HepG2 (cell line): ENCODE measurements at regions not wholly inside any gene's neighbourhood (a gene's known extent, or its start where the extent isn't known, plus 50 kb on each side); places are given as distances from the start of the nearest gene placed in this dataset.

Experiments
- ASH2L ChIP-seq: fragments of 300-600, 200-600 bp; sonication (generic); IDR thresholded peaks from 2 replicates; pipeline ENCODE4 v1.7.0; 2017; ENCODE audit warnings: low read depth, mild to moderate bottlenecking, moderate library complexity, mixed read lengths, low read length; ENCODE audit not compliant: insufficient read length
- ATF4 ChIP-seq, 2 experiments: fragments of 450-650 bp in 1 of 2; sonication (generic) in 1 of 2; formaldehyde crosslinking; IDR thresholded peaks; 2 replicates each; pipeline versions ENCODE4 v1.5.0 to v1.8.0; 2020 to 2022; ENCODE audit warnings: mild to moderate bottlenecking in 1 of 2, missing genetic modification reagents in 1 of 2
- ATF5 ChIP-seq: sonication (generic); formaldehyde crosslinking; IDR thresholded peaks from 2 replicates; pipeline ENCODE4 v1.4.0; 2020; ENCODE audit warnings: mild to moderate bottlenecking, low read depth, missing genetic modification reagents
- E2F1 ChIP-seq: sonication (generic); formaldehyde crosslinking; IDR thresholded peaks from 2 replicates; pipeline ENCODE4 v1.5.0; 2020; ENCODE audit warnings: missing genetic modification reagents
- EHMT2 ChIP-seq: fragments of 200-600 bp; sonication (generic); IDR thresholded peaks from 2 replicates; pipeline ENCODE4 v1.7.0; 2017; ENCODE audit warnings: antibody characterized with exemption, low read depth, low read length, borderline replicate concordance
- HOXA3 ChIP-seq: sonication (generic); formaldehyde crosslinking; IDR thresholded peaks from 2 replicates; pipeline ENCODE4 v1.5.0; 2020; ENCODE audit warnings: missing genetic modification reagents
- KLF9 ChIP-seq: IDR thresholded peaks from 2 replicates; pipeline ENCODE4 v1.6.1; 2016; ENCODE audit warnings: low read depth
- NCOA5 ChIP-seq: sonication (generic); formaldehyde crosslinking; IDR thresholded peaks from 2 replicates; pipeline ENCODE4 v1.4.0; 2020; ENCODE audit warnings: missing genetic modification reagents
- PRPF4 ChIP-seq: fragments of 200-400 bp; formaldehyde crosslinking; IDR thresholded peaks from 2 replicates; pipeline ENCODE4 v1.6.1; 2016; ENCODE audit warnings: low read length, low read depth; ENCODE audit not compliant: poor library complexity, severe bottlenecking
- SETDB1 ChIP-seq: sonication (generic); formaldehyde crosslinking; IDR thresholded peaks from 2 replicates; pipeline ENCODE4 v1.5.1; 2020; ENCODE audit warnings: missing genetic modification reagents, mild to moderate bottlenecking, borderline replicate concordance
- TOPORS ChIP-seq: sonication (generic); formaldehyde crosslinking; IDR thresholded peaks from 2 replicates; pipeline ENCODE4 v1.8.0; 2023; ENCODE audit warnings: mild to moderate bottlenecking, missing genetic modification reagents
- ZFAT ChIP-seq: sonication (generic); formaldehyde crosslinking; conservative IDR thresholded peaks from 2 replicates; pipeline ENCODE4 v1.8.1; 2023; ENCODE audit warnings: missing genetic modification reagents, inconsistent platforms
- ZMYM4 ChIP-seq: sonication (generic); formaldehyde crosslinking; IDR thresholded peaks from 2 replicates; pipeline ENCODE4 v1.8.1; 2023; ENCODE audit warnings: mild to moderate bottlenecking, missing genetic modification reagents
- ZNF18 ChIP-seq: sonication (generic); formaldehyde crosslinking; IDR thresholded peaks from 2 replicates; pipeline ENCODE4 v1.8.0; 2022; ENCODE audit warnings: mild to moderate bottlenecking, missing genetic modification reagents; ENCODE audit not compliant: insufficient replicate concordance
- ZNF207 ChIP-seq: fragments of 450-650 bp; IDR thresholded peaks from 2 replicates; pipeline ENCODE4 v1.6.1; 2016; ENCODE audit warnings: antibody characterized with exemption, borderline replicate concordance
- TF ChIP-seq, protein P1 (sequence below): sonication (generic); formaldehyde crosslinking; IDR thresholded peaks from 2 replicates; pipeline ENCODE4 v1.5.1; 2020; ENCODE audit warnings: mild to moderate bottlenecking, missing genetic modification reagents, moderate library complexity
- TF ChIP-seq, protein P2 (sequence below): sonication (generic); formaldehyde crosslinking; IDR thresholded peaks from 2 replicates; pipeline ENCODE4 v1.4.0; 2020; ENCODE audit warnings: missing genetic modification reagents, mild to moderate bottlenecking, borderline replicate concordance

DNA sequence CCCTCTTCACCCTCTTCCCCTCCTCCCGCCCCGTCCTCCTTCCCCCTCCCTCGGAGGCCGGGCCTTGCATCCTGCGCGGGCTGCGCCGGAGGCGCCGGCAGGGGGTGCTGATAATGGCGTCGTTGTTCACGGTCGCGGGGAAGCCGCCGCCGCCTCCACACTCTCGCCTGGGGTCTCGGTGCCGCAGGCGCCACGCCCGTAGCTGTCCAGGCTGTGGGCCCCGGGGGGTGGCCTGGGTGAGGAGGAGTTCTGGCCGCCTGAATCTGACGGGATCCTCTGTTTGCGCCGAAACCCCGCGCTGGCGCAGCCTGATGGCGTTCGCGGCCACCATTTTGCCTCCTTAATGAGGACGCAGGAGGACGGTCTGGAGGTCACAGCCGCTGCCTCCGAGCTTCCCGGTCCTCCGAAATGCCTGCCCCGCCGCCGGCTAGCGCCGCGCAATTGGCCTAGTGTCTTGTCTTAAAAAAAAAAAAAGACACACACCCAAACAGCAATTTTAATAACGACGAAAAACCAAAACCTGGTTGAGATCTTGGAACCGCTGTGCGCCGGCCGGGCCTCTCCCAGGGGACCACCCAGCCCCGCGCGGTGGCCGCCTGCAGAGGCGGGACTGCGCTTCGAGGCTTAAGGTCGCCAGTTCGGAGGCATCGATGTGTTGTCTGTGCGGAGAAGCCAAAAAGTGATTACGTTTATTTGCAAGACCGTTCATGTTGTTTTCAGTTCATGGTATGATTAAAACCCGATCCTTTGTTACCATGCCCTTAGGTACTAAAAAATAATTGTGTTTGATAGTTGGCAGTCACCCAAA is 106.6 kb upstream of the HNRNPU start (continued):
- no peak for TF ChIP-seq PRPF4
- TF ChIP-seq, protein P1, sequence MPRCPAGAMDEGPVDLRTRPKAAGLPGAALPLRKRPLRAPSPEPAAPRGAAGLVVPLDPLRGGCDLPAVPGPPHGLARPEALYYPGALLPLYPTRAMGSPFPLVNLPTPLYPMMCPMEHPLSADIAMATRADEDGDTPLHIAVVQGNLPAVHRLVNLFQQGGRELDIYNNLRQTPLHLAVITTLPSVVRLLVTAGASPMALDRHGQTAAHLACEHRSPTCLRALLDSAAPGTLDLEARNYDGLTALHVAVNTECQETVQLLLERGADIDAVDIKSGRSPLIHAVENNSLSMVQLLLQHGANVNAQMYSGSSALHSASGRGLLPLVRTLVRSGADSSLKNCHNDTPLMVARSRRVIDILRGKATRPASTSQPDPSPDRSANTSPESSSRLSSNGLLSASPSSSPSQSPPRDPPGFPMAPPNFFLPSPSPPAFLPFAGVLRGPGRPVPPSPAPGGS (CRISPR knock-in tag), result no peak
- TF ChIP-seq ZNF18, result no peak
- TF ChIP-seq ATF5 (CRISPR knock-in tag), result no peak
- TF ChIP-seq, protein P2, sequence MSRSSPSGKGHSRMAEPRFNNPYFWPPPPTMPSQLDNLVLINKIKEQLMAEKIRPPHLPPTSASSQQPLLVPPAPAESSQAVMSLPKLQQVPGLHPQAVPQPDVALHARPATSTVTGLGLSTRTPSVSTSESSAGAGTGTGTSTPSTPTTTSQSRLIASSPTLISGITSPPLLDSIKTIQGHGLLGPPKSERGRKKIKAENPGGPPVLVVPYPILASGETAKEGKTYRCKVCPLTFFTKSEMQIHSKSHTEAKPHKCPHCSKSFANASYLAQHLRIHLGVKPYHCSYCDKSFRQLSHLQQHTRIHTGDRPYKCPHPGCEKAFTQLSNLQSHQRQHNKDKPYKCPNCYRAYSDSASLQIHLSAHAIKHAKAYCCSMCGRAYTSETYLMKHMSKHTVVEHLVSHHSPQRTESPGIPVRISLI (CRISPR knock-in tag), result peak; percentile 74; the same call in 1 of the 2 replicates
- TF ChIP-seq EHMT2, result no peak
- peak in 1 of 2 experiments; percentile 45; a peak in 2 of 4 replicates for TF ChIP-seq ATF4 (CRISPR knock-in tag; IDR thresholded peaks at IDR 0.05)
- peak; percentile 26 for TF ChIP-seq E2F1
- TF ChIP-seq SETDB1 (CRISPR knock-in tag), result no peak
- TF ChIP-seq TOPORS (CRISPR knock-in tag), result peak; percentile 17; the same call in 1 of the 2 replicates
- peak; percentile 72 for TF ChIP-seq ZMYM4 (CRISPR knock-in tag)
- no peak for TF ChIP-seq ZFAT (CRISPR knock-in tag)
- no peak for TF ChIP-seq KLF9 (CRISPR knock-in tag)
- TF ChIP-seq ASH2L, result peak; percentile 89
- no peak for TF ChIP-seq NCOA5 (CRISPR knock-in tag)
- no peak for TF ChIP-seq ZNF207
- TF ChIP-seq HOXA3 (CRISPR knock-in tag), result peak; percentile 99
